CD14-positive monocyte (primary cell): ENCODE measurements at regions not wholly inside any gene's neighbourhood (a gene's known extent, or its start where the extent isn't known, plus 50 kb on each side); places are given as distances from the start of the nearest gene placed in this dataset.

Experiments
- DNase-seq, 3 donors: peaks; one replicate each; pipeline ENCODE4 v3.0.0-alpha.2; 2011 to 2022
- H2AFZ ChIP-seq: 2 replicates; pipeline ENCODE4 v1.6.0; 2012; ENCODE audit warnings: mild to moderate bottlenecking, low read depth, low read length, inconsistent platforms; ENCODE audit not compliant: insufficient read depth, poor library complexity, severe bottlenecking
- H3K27ac ChIP-seq, 2 donors: 1 replicate in 1 of 2; 2 replicates in 1 of 2; pipeline ENCODE4 v1.5.1; 2012 to 2013; ENCODE audit warnings: low read length in 2 of 2, control low read depth in 1 of 2, inconsistent platforms in 1 of 2, low read depth in 1 of 2, mild to moderate bottlenecking in 1 of 2
- H3K27me3 ChIP-seq, 2 donors: one replicate each; pipeline versions ENCODE4 v1.6.0 to v1.6.1; 2011 to 2013; ENCODE audit warnings: low read length in 2 of 2; ENCODE audit not compliant: control insufficient read depth in 2 of 2, insufficient read depth in 2 of 2
- H3K36me3 ChIP-seq, 2 donors: replicated peaks in 1 of 2; 1 replicate in 1 of 2; 2 replicates in 1 of 2; pipeline versions ENCODE4 v1.5.1 to v1.6.1; 2012 to 2013; ENCODE audit warnings: low read length in 2 of 2, control low read depth in 1 of 2, inconsistent platforms in 1 of 2, mild to moderate bottlenecking in 1 of 2; ENCODE audit not compliant: insufficient read depth in 2 of 2, control insufficient read depth in 1 of 2
- H3K4me1 ChIP-seq, 2 donors: 1 replicate in 1 of 2; 2 replicates in 1 of 2; pipeline versions ENCODE4 v1.5.1 to v1.6.1; 2012 to 2013; ENCODE audit warnings: low read length in 2 of 2, control low read depth in 1 of 2, inconsistent platforms in 1 of 2, mild to moderate bottlenecking in 1 of 2, moderate library complexity in 1 of 2; ENCODE audit not compliant: insufficient read depth in 2 of 2, control insufficient read depth in 1 of 2
- H3K4me2 ChIP-seq: replicated peaks from 2 replicates; pipeline ENCODE3; 2012; ENCODE audit warnings: low read length, moderate library complexity, mild to moderate bottlenecking; ENCODE audit not compliant: poor library complexity, severe bottlenecking; ENCODE audit errors: extremely low read depth
- H3K4me3 ChIP-seq, 3 experiments: fragments of 200-600 bp in 1 of 3; sonication (generic) in 1 of 3; replicated peaks in 1 of 3; 1 replicate in 2 of 3; 2 replicates in 1 of 3; pipeline ENCODE4 v1.5.1; 2011 to 2013; ENCODE audit warnings: low read length in 3 of 3, mild to moderate bottlenecking in 3 of 3, control low read depth in 2 of 3, low read depth in 2 of 3, inconsistent platforms in 1 of 3, moderate library complexity in 1 of 3
- H3K79me2 ChIP-seq: 2 replicates; pipeline ENCODE4 v1.6.0; 2012; ENCODE audit warnings: mild to moderate bottlenecking, control low read depth, inconsistent platforms, low read length, moderate library complexity; ENCODE audit not compliant: insufficient read depth
- H3K9ac ChIP-seq: 2 replicates; pipeline ENCODE4 v1.6.0; 2017; ENCODE audit warnings: low read length, mild to moderate bottlenecking; ENCODE audit not compliant: insufficient read depth, poor library complexity, severe bottlenecking
- H3K9me3 ChIP-seq, 2 donors: replicated peaks in 1 of 2; 1 replicate in 1 of 2; 2 replicates in 1 of 2; pipeline versions ENCODE4 v1.5.1 to v1.6.1; 2012 to 2013; ENCODE audit warnings: low read length in 2 of 2, control low read depth in 1 of 2; ENCODE audit not compliant: control insufficient read depth in 1 of 2, insufficient read depth in 1 of 2
- H4K20me1 ChIP-seq: 2 replicates; pipeline ENCODE4 v1.6.0; 2012; ENCODE audit warnings: mild to moderate bottlenecking, low read length, control low read depth, moderate library complexity; ENCODE audit not compliant: insufficient read depth
- H3K27ac Mint-ChIP-seq, 7 donors: one replicate each; pipeline ENCODE4 v1.8.0; 2020; ENCODE audit warnings: mild to moderate bottlenecking in 7 of 7, mixed read lengths in 7 of 7, moderate library complexity in 6 of 7, inconsistent platforms in 2 of 7
- H3K27me3 Mint-ChIP-seq, 3 donors: one replicate each; pipeline ENCODE4 v1.8.0; 2021 to 2022; ENCODE audit warnings: low read depth in 3 of 3, mild to moderate bottlenecking in 3 of 3, mixed read lengths in 3 of 3, moderate library complexity in 3 of 3, inconsistent platforms in 1 of 3
- H3K36me3 Mint-ChIP-seq, 2 donors: one replicate each; pipeline ENCODE4 v1.8.0; 2020; ENCODE audit warnings: mixed read lengths in 2 of 2, inconsistent platforms in 1 of 2, mild to moderate bottlenecking in 1 of 2
- H3K4me1 Mint-ChIP-seq: one replicate; pipeline ENCODE4 v1.8.0; 2020; ENCODE audit warnings: mild to moderate bottlenecking, mixed read lengths
- H3K4me3 Mint-ChIP-seq, 2 donors: one replicate each; pipeline ENCODE4 v1.8.0; 2020; ENCODE audit warnings: mild to moderate bottlenecking in 2 of 2, mixed read lengths in 2 of 2, moderate library complexity in 1 of 2
- H3K9me3 Mint-ChIP-seq, 7 donors: one replicate each; pipeline ENCODE4 v1.8.0; 2020 to 2022; ENCODE audit warnings: mixed read lengths in 7 of 7, mild to moderate bottlenecking in 6 of 7, moderate library complexity in 6 of 7, inconsistent platforms in 2 of 7
- WGBS: methylation state at CpG from one replicate; pipeline ENCODE4 v1.1.5; 2013; ENCODE audit warnings: missing lambda C conversion rate; ENCODE audit not compliant: insufficient coverage; 5-methylcytosine and 5-hydroxymethylcytosine counted together
- intact Hi-C, 2 donors: fragments of 100-400 bp; cut with micrococcal nuclease; formaldehyde crosslinking; loops; one replicate each; pipeline versions ENCODE4 v1.15.0 to v1.15.1; 2023
- TF ChIP-seq, protein P1 (sequence below): fragments of 200-600 bp; IDR thresholded peaks from one replicate; pipeline ENCODE4 v1.8.0; 2022; ENCODE audit warnings: antibody characterized with exemption, mild to moderate bottlenecking

DNA sequence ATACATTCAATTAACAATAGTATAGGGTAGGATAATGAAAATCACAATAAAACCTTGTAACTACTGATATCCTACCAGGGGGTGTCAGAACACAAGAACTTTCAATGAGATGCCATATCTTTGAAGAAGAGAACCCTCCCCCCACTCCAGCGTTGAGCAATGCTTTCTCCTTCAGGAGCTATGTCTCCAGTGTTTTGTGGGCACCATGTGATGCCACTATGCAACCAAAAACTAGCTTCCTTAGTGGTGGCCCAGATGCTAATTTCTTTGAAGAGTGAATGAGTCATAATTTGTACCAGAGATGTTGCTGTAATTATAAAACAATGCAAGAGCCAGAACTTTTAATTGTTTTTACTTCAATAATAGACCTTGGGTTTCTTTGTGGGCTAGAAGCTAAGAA, 76.0 kb upstream of the ADO start:
- Mint-ChIP-seq H3K4me3 (no peak overlapping the region), H3K4me1 (peaks cover 14% of the 10 kb centered on the region), H3K27me3 (peaks cover 5 to 9% (median 6%) of the 10 kb centered on the region in 3 donors), H3K36me3 (no peaks in the 10 kb centered on the region), H3K9me3 (no peaks in the 10 kb centered on the region), H3K27ac (peak overlapping the region in 5 of 7 donors; percentile 28 to 81 (median 75))
- H3K4me3 ChIP-seq, result no peak overlapping the region
- TF ChIP-seq, protein P1, sequence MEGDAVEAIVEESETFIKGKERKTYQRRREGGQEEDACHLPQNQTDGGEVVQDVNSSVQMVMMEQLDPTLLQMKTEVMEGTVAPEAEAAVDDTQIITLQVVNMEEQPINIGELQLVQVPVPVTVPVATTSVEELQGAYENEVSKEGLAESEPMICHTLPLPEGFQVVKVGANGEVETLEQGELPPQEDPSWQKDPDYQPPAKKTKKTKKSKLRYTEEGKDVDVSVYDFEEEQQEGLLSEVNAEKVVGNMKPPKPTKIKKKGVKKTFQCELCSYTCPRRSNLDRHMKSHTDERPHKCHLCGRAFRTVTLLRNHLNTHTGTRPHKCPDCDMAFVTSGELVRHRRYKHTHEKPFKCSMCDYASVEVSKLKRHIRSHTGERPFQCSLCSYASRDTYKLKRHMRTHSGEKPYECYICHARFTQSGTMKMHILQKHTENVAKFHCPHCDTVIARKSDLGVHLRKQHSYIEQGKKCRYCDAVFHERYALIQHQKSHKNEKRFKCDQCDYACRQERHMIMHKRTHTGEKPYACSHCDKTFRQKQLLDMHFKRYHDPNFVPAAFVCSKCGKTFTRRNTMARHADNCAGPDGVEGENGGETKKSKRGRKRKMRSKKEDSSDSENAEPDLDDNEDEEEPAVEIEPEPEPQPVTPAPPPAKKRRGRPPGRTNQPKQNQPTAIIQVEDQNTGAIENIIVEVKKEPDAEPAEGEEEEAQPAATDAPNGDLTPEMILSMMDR, result no peak
- no peak overlapping the region for H2AFZ ChIP-seq
- no peak overlapping the region for H3K9ac ChIP-seq
- H3K4me2 ChIP-seq, result no peak overlapping the region
- H3K36me3 ChIP-seq, result no peaks in the 10 kb centered on the region
- no peaks in the 10 kb centered on the region for H3K9me3 ChIP-seq
- H3K4me1 ChIP-seq, result peaks cover 14% of the 10 kb centered on the region in 2 donors
- intact Hi-C loops, result loop anchor here in 1 of 2 donors (5.0 kb wide), 1 partner anchor 36 kb away; no protein-coding TSS in a partner anchor
- H4K20me1 ChIP-seq, result no peaks in the 10 kb centered on the region
- DNase-seq, result peak; percentile 78 to 90 (median 88)
- H3K27ac ChIP-seq, result peak overlapping the region in 1 of 2 donors; percentile 12
- no peaks in the 10 kb centered on the region for H3K79me2 ChIP-seq
- no CpG with 5 or more reads among the region's 1 CpG for WGBS
- peaks cover 0 to 5% of the 10 kb centered on the region in 2 donors for H3K27me3 ChIP-seq

DNA sequence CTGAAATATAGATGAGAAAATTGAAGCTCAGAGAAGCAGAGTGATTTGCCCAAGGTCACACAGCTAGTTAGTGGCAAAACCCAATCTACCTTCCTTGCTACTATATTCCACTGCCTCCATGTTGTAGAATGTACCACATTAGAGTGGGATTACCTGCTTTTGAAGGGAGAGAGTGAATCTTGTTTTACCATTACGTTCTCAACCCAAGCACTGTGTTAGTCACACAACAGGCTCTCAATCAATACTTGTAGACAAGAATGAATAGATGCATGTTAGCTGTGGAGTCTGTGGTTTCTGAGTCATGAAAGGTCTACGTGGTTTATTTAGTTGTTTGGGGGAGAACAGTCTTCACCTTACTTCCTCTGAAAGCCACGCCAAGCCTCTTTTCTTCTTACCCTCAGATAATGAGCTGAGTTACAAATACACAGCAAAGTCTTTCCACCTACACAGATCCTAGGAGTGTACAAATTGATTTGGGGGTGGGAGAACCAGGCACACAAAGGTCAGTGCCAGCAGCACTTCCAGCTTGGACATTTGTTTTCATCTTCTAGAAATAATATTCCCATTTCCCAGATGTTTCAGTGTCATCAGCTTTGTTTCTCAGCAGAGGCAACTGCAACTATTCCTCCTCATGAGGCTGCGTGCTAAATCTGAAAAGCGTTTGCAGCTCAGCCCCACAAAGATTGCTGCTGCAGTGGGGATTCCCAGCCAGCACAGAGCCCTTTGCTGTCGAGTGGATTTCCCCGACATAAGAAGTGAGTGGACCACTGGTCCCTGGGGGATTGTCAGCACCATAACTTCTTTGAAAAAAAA, 71.5 kb upstream of the ADO start:
- Histone ChIP-seq H3K79me2 (no peaks in the 10 kb centered on the region), H3K36me3 (no peaks in the 10 kb centered on the region), H4K20me1 (no peaks in the 10 kb centered on the region), H3K4me2 (no peak overlapping the region), H2AFZ (no peak overlapping the region), H3K27me3 (peaks cover 0 to 5% of the 10 kb centered on the region in 2 donors), H3K9me3 (no peaks in the 10 kb centered on the region), H3K9ac (no peak overlapping the region), H3K27ac (no peak overlapping the region), H3K4me3 (no peak overlapping the region), H3K4me1 (peaks cover 26 to 28% of the 10 kb centered on the region in 2 donors)
- TF ChIP-seq, protein P1, result no peak
- peaks cover 3 to 5% (median 5%) of the 10 kb centered on the region in 3 donors for H3K27me3 Mint-ChIP-seq
- H3K27ac Mint-ChIP-seq, result peak overlapping the region in 1 of 7 donors; percentile 52
- peaks cover 13% of the 10 kb centered on the region for H3K4me1 Mint-ChIP-seq
- intact Hi-C loops, result no loop called here
- 93% methylated on average over 4 of the region's 7 CpGs for WGBS
- no peak overlapping the region for H3K4me3 Mint-ChIP-seq
- peak in 1 of 3 donors; percentile 21 for DNase-seq
- no peaks in the 10 kb centered on the region for H3K9me3 Mint-ChIP-seq
- no peaks in the 10 kb centered on the region for H3K36me3 Mint-ChIP-seq
